ENCODE measurements at regions not wholly inside any gene's neighbourhood (a gene's known extent, or its start where the extent isn't known, plus 50 kb on each side); places are given as distances from the start of the nearest gene placed in this dataset.

DNA sequence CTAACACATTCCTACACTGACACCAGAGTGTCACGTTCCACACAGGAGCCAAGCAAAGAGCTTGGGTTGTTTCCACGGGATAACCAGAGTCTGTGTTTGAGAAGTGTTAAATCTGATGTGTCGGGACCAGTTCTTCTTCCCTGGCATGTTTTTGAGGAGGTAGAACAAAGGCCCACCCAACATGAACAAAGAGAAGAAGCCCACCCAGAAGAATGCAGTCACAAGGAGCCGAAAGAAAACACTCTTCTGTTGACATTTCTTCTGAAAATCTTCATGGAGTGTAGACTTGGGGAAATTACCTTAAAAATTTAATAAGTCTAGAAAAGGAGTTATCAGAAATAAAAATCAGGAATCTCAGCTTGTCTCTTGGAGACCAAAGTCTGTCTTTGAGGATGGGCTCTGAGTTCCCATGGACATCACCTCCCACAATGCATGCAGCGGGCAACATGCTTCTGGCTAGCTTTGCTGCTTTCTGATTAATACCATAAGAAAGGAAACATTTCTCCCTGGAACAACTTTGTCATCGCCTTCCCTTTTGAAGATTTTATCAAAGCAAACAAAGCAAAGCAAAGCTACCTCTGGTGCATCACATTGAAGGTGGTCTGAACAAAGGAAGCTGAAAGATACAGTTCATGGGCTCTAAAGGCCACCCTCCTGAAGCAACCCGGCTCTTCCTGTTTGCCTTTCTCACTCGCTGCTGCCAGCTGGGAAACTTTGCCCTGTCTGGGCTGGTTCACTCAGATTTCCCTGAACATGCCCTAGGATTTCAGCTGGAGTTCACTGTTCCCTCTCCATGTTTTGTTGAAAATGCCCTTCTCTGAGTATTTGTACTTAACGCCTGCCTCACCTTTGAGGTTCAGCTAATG is 448.1 kb downstream of the KIF16B start:
- H3K27ac ChIP-seq = peak overlapping the region; percentile 53 to 90 (median 80)
- intact Hi-C loops (cut with DNase I) = no loop called here

DNA sequence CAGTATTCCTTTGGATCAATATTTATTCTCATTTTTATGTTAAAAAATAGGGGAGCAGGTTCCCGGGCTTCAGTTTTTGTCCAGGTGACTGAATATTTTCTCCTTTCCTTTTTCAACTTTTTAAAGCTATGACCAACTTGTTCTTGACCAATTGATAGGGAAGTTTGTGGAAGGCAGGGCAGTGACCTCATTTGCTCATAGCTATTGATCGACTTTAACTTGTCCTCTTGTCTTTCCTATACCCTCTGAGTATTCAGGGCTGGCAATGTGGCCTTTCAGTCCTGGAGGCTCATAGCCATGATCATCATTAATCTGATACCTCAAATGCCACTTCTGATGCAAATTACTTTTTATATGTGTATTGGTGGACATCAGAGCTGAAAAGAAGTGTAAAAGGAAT is 448.8 kb downstream of the KIF16B start:
- 94% methylated on average over 2 of the region's 2 CpGs for WGBS, 2 donors
- intact Hi-C loops (cut with DNase I) = no loop called here
- TF ChIP-seq POLR2A (IDR thresholded peaks at IDR 0.05) = no peak
- TF ChIP-seq, protein P1, sequence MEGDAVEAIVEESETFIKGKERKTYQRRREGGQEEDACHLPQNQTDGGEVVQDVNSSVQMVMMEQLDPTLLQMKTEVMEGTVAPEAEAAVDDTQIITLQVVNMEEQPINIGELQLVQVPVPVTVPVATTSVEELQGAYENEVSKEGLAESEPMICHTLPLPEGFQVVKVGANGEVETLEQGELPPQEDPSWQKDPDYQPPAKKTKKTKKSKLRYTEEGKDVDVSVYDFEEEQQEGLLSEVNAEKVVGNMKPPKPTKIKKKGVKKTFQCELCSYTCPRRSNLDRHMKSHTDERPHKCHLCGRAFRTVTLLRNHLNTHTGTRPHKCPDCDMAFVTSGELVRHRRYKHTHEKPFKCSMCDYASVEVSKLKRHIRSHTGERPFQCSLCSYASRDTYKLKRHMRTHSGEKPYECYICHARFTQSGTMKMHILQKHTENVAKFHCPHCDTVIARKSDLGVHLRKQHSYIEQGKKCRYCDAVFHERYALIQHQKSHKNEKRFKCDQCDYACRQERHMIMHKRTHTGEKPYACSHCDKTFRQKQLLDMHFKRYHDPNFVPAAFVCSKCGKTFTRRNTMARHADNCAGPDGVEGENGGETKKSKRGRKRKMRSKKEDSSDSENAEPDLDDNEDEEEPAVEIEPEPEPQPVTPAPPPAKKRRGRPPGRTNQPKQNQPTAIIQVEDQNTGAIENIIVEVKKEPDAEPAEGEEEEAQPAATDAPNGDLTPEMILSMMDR (IDR thresholded peaks at IDR 0.05) = no peak

More for the DNA sequence above, 448.1 kb downstream of the KIF16B start:
- no peaks in the 10 kb centered on the region for H3K36me3 ChIP-seq
- TF ChIP-seq, protein P1 (IDR thresholded peaks at IDR 0.05) = no peak
- TF ChIP-seq POLR2A (IDR thresholded peaks at IDR 0.05) = no peak
- peak; percentile 29 to 47 for DNase-seq
- H3K27me3 ChIP-seq = no peaks in the 10 kb centered on the region
- no peaks in the 10 kb centered on the region for H3K9me3 ChIP-seq
- peaks cover 17 to 19% of the 10 kb centered on the region in 2 donors for H3K4me1 ChIP-seq
- WGBS, 2 donors = 74 to 76% methylated on average over 9 of the region's 9 CpGs
- H3K4me3 ChIP-seq (replicated peaks in 1 of 3) = no peak overlapping the region

DNA sequence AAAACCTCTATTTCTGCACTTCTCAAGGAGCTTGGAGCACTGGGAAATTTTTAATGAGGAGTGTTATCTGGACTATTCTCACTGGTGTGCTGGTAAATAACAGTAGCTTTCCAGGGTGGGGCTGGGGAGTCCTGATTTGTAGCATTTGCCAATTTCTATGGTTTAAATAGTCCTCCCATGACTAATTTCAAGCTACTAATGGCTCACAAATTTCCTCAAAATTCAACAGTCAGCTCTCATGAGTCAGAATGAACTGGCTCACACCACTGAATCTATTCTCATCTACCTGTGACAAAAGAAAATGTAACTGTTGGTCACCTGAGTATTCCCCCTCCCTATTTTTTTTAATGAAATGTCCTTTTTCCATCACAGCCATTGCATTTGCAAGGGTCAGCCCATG is 449.6 kb downstream of the KIF16B start:
- H3K4me1 ChIP-seq = peaks cover 17 to 19% of the 10 kb centered on the region in 2 donors
- no peak for TF ChIP-seq POLR2A (IDR thresholded peaks at IDR 0.05)
- TF ChIP-seq, protein P1 (IDR thresholded peaks at IDR 0.05) = no peak
- H3K27ac ChIP-seq = no peak overlapping the region
- no peaks in the 10 kb centered on the region for H3K36me3 ChIP-seq
- no peak overlapping the region for H3K4me3 ChIP-seq (replicated peaks in 1 of 3)
- intact Hi-C loops (cut with DNase I) = no loop called here
- H3K27me3 ChIP-seq = no peaks in the 10 kb centered on the region
- no peak for DNase-seq
- H3K9me3 ChIP-seq = no peaks in the 10 kb centered on the region

More for the DNA sequence above, 448.8 kb downstream of the KIF16B start:
- Histone ChIP-seq H3K27ac (peak overlapping the region in 2 of 3 donors; percentile 80 to 90), H3K9me3 (no peaks in the 10 kb centered on the region), H3K36me3 (no peaks in the 10 kb centered on the region), H3K4me1 (peaks cover 17 to 19% of the 10 kb centered on the region in 2 donors), H3K4me3 (replicated peaks in 1 of 3) (no peak overlapping the region), H3K27me3 (no peaks in the 10 kb centered on the region)
- DNase-seq = no peak

DNA sequence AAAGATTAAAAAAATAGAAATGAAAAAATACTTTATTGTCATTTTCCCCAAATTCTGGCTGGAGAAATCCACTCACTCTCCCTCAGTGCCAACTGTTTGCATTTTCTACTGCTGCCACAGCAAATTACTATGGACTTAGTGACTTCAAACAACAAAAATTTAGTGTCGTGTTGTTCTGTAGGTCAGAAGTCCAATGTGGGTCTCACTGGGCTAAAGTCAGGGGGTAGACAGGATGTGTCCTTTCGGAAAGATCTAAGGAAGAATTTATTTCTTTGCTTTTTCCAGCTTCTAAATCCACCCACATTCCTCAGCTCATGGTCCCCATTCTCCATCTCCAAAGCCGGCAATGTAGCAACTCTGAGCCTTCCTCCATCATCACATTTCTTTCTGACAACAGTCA is 453.3 kb downstream of the KIF16B start:
- H3K4me3 ChIP-seq (replicated peaks in 1 of 3) = no peak overlapping the region
- WGBS, 2 donors = 90 to 91% methylated on average over 3 of the region's 3 CpGs
- no peaks in the 10 kb centered on the region for H3K36me3 ChIP-seq
- TF ChIP-seq POLR2A (IDR thresholded peaks at IDR 0.05) = no peak
- TF ChIP-seq, protein P1 (IDR thresholded peaks at IDR 0.05) = no peak
- no peaks in the 10 kb centered on the region for H3K9me3 ChIP-seq
- peaks cover 11 to 17% of the 10 kb centered on the region in 2 donors for H3K4me1 ChIP-seq
- no peak overlapping the region for H3K27ac ChIP-seq
- intact Hi-C loops (cut with DNase I) = no loop called here
- H3K27me3 ChIP-seq = no peaks in the 10 kb centered on the region
- DNase-seq = no peak

DNA sequence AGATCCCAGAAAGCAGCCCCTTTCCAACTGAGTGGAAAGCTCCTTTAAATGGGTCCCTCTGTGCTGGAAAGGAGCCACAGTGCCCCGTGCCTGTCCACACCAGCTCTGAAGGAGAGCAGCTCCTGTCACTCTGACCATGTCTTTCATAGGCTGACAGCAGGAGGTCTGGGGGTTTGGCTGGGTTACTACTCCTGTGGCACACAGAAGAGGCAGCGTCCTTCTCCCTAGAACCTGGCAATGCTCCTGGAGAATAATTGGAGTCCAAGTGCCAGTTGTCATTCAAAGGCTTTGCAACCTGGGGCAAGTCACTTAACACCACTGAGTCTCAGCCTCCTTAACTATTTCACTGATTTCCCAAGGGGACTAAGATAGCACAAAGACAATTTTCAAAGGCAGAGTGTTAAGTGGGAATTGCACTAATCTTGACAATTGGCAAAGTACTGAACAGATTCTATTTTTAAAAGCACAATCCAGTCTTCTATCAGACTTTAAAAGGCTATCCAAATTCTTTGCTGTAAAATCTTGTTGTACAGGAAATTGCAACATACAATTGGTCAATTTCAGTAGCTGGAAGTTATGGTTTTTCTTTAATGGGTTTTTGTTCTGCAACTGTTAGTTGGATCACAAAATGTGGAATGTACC is 457.2 kb downstream of the KIF16B start:
- Histone ChIP-seq H3K4me3 (replicated peaks in 1 of 3) (no peak overlapping the region), H3K27me3 (no peaks in the 10 kb centered on the region), H3K36me3 (no peaks in the 10 kb centered on the region), H3K9me3 (no peaks in the 10 kb centered on the region), H3K4me1 (peaks cover 17 to 29% of the 10 kb centered on the region in 2 donors), H3K27ac (peak overlapping the region; percentile 39 to 54 (median 47))
- intact Hi-C loops (cut with DNase I) = no loop called here
- WGBS, 2 donors = 14 to 15% methylated on average over 2 of the region's 2 CpGs
- no peak for TF ChIP-seq POLR2A (IDR thresholded peaks at IDR 0.05)
- TF ChIP-seq, protein P1 (IDR thresholded peaks at IDR 0.05) = no peak
- peak; percentile 42 to 47 for DNase-seq

Data from thyroid gland (tissue), 4 donors.